HG02870 (cell line): ENCODE measurements at regions not wholly inside any gene's neighbourhood (a gene's known extent, or its start where the extent isn't known, plus 50 kb on each side); places are given as distances from the start of the nearest gene placed in this dataset.
"Not testable (repeated sequence)": the region's sequence is repeated elsewhere in the genome, so short reads cannot be mapped to it uniquely, and the experiment has no call there.

Experiments used
- ATAC-seq: cut with Tn5 transposase; IDR thresholded peaks from one replicate; pipeline ENCODE4 v1.9.1; 2021; ENCODE audit warnings: mild to moderate bottlenecking, moderate library complexity; ENCODE audit not compliant: unreplicated experiment

DNA sequence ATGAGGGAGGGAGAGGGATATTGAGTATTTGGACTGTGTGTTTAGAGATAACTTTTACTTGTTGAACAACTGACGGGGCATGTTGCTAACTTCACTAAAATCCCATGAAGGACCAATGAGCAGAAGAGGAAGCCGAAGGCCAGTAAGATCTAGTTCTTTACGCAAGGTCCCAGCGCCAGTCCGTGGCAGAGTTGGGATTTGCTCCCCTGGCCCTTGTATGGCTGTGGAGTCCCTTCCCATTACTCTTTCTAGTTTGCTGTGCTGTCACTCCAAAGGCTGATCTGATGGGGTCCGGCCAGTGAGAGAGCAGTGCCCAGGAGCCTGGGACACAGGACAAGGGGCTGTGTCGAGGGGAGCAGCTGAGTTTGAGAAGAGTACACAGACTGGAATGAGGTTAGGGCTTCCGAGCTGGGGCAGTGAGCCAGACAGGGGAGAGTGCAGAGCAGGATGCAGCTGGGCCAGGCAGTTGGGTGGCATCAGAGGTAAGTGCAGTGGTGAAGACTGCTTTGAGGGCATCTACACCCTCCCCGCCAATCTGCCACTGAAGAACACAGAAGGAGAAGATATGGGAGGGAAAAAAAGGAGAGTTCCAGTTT is 692.9 kb upstream of the HS6ST1 start:
- no peak for ATAC-seq

DNA sequence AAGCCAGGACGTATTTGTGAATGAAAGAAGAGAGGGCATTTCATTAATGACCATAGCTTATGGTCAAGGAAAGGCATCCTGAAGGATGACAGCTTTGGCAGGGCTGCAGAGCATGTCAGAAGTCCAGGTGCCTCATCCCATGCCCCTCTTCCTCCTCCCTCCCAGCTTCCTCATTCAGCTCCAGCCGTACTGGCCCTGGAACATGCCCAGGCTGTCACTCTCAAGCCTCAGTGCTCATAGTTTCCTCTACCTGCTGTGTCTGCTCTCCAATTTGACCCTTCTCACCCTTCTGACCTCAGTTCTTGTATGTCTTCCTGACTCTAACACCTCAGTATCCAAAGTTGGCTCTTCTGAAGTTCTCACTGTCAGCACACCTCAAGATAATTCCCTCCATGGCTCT is 695.8 kb upstream of the HS6ST1 start:
- ATAC-seq = no peak

DNA sequence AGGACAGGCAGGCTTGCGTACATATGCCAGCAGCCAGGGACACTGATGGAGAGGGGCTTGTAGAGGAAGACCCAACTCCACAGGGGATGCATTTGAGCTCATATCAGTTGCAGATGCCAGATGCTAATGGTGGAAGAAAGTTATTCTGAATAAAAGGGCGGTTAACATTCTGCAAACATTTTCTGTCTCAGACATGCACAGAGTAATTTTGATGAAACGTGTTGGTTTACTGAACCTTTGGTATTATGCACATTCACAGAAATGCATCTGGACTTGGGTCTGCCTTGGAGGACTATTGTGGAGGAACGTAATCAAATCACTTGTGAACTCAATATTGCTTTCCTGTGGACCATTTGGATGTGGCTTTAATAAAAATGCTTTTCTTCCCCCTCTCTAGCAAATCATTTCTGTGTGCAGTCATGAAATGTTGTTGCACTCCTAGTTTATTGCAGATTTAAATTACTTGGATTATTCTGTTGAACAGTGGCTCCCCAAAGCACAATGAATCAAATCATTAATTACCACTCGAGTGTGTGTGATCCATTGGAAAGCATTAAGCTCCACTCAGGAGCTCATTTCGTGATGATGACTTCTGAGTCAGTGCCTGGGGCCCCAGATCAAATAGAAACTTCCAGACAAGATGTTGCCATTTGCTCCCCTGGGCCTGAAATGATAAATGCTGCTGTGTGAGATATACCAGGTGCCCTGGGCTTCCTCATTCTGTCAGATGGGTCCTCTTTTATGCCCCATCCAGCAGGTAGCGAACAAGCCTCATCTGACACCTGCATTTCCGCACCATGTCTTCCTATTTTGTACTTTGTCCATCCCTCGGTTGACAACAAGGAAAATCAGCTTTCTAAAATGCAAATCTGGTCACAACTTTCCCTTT is 697.0 kb upstream of the HS6ST1 start:
- no peak for ATAC-seq

DNA sequence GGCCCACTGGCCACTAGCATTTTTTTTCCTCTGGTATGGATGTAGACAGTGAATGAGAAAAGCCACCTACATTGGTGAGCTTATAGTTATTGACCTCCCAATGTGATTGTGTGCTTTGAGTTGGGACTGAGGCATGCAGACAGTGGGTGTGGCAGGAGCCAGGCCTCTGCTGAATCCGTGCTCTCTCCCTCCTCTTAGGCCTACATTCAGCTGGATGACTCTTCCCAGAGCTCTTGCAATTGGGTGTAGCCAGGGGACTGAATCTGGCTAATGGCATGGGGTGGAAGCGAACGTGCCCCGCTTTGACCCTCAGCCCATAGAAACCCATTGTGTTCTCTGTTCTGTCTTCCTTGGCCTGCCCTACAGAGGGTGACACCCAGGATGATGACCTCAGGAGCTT is 698.3 kb upstream of the HS6ST1 start:
- ATAC-seq = no peak

DNA sequence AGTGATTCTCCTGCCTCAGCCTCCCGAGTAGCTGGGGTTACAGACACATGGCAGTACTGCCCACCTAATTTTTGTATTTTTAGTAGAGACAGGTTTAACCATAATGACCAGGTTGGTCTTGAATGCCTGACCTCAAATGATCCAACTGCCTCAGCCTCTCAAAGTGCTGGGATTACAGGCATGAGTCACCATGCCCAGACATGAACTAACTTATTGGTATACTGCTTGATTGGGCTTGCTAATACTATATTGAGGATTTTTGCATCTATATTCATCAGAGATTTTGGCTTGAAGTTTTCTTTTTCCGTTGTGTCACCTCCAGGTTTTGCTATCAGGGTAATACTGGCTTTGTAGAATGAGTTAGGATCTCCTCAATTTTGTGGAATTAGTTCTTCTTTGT is 706.1 kb upstream of the HS6ST1 start:
- ATAC-seq = no peak

DNA sequence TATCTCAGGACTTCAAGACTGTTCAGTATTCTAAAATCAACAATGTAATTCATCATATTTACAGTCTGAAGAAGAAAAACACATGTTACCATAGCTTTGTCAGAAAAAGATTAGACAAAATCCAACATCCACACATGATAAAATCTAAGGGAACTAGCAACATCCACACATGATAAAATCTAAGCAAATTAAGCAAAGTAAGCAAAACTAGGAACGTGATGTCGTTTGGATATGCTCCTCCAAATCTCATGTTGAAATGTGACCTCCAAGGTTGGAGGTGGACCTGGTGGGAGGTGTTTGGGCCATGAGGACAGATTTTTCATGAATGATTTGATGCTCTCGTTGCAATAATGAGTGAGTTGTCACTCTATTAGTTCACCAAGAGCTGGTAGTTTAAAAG is 717.3 kb upstream of the HS6ST1 start:
- no peak for ATAC-seq

DNA sequence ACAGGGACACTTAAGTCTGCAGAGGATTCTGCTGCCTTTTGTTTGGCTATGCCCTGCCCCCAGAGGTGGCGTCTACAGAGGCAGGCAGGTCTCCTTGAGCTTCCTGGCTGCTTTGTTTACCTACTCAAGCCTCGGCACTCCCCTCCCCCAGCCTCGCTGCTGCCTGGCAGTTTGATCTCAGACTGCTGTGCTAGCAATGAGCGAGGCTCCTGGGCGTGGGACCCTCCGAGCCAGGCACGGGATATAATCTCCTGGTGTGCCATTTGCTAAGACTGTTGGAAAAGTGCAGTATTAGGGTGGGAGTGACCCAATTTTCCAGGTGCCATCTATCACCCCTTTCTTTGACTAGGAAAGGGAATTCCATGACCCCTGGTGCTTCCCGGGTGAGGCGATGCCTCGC is 725.0 kb upstream of the HS6ST1 start:
- ATAC-seq = not testable (repeated sequence)

DNA sequence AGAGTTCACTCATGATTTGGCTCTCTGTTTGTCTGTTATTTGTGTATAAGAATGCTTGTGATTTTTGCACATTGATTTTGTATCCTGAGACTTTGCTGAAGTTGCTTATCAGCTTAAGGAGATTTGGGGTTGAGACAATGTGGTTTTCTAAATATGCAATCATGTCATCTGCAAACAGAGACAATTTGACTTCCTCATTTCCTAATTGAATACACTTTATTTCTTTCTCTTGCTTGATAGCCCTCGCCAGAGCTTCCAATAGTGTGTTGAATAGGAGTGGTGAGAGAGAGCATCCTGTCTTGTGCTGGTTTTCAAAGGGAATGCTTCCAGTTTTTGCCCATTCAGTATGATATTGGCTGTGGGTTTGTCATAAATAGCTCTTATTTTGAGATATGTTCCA is 727.8 kb upstream of the HS6ST1 start:
- ATAC-seq = not testable (repeated sequence)

DNA sequence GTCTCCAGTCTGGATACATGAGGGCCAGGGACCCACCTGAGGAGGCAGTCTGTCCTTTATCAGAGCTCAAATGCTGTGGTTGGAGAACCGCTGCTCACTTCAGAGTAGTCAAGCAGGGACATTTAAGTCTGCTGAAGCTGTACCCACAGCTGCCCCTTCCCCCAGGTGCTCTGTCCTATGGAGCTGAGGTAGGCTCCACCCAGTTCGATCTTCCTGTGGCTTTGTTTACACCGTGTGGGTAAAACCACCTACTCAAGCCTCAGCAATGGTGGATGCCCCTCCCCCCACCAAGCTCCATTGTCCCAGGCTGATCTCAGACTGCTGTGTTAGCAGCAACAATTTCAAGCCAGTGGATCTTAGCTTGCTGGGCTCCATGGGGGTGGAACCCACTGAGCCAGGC is 731.4 kb upstream of the HS6ST1 start:
- no peak for ATAC-seq

DNA sequence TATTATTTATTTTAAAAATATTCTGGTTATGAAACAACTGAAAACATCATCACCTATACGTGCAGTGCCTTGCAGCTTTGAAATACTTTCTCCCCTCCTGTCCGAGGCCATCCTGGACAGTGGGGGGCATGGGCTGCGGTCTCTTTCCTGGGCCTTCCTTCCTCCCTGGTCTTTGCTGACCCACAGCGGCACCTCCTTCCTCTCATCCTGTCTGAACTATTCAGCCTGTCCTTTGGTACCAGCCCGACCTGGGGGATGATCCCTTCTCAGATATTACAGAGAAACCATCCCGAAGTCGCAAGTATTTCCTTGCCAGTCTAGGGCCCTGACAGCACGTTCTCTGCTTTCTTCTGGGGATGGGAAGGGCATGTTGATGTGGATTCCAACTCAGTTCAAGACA is 736.6 kb upstream of the HS6ST1 start:
- ATAC-seq = no peak

DNA sequence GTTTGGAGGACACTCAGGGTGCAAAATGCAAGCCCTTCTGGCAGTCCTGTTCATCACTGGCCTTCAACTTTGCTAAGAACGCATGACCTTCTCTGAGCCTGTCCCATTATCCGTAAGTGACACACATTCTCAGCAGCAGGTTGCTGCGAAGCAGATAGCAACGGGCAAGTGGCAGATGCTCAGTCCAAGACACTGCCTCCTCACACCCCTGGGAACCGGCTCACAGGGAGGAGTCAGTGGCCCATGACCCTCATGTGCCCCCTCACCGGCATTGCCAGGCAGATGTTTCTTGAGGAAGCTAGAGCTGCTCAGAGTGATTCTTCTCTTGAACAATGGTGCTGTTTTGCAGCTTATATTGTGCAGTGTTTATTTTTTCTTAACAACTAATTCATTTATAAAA is 737.2 kb upstream of the HS6ST1 start:
- no peak for ATAC-seq

DNA sequence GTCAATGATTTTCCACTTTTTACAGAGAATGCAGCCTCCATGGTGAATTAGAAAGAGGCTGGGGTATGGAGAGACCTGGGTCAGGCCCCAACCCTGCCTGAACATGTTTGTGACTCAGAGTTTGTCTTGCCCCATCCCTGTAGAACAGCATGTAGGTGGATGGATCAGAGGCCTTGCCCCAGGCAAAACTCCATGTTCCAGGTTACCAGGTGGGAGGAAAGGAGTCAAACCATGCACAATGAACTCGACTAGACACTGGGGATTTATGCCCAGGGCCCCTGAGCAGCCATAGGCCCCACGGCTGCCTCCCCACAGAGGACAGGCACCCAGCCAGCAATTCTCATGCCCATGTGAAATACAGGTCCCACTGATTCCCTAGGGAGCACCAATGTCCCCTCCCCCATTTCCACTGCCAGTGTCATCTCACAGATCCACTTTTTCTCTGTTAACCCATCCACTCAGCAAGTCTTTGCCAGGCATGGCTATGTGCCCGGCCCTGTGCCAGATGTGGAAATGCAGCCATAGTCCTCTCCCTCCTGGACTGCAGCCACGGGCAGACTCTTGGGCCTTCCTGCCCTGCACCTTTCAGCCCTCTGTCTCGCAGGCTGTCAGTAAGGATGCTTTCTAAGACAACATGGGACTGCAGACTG is 737.8 kb upstream of the HS6ST1 start:
- ATAC-seq = no peak

DNA sequence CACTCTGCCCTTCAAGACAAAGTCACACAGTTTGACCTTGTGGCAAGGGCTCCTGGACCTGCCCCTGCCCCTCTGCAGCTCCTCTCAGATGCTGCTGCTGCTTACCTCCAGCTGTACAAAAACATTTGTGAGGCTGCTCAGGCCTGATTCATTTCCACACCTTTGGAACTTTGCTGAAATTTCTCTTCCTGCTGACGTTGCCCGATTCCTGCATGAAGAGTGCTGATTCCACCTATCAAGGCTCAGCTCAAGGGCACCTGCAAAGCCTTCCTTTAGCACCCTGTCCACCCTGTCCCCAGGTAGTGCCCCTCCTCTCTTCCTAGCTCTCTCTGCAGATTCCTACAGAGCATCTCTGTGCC is 738.3 kb upstream of the HS6ST1 start:
- no peak for ATAC-seq

DNA sequence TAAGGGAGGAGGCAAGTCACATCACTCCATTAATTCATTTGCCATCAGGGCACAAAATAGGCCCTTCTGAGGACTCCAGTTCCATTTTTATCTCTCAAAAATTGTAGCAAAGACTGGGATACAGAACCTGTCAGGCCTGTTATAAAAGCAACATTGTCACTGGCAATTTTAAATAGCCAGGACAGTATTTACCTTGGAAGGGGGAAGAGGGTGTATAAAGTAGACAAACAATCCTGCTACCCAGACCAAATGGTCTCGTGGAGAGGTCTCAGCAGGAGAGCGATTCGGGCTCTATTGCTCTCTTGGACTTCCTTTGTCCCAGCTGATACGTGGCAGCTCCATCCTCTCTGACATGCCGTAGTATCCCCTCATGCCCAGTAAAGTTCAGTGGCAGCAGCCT is 740.3 kb upstream of the HS6ST1 start:
- ATAC-seq = no peak

DNA sequence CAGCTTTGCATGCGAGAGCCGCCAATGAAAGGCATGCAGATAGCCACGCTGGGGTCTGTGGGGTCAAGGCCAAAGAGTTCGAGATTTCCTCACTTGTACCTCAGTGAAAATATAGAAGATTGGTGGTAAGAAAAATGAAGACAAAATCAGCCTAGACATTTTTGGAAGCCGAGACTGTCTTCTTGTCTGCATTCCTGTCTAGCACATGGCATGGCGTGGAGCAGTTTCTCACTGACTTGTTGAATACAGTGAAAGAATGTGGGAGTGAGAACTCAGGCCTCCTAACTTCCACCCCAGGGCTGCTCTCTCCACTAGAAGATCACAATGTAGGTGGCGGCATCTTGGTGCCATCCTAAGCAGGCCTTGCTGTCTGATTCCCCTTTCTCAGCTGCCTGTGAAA is 740.8 kb upstream of the HS6ST1 start:
- ATAC-seq = no peak

DNA sequence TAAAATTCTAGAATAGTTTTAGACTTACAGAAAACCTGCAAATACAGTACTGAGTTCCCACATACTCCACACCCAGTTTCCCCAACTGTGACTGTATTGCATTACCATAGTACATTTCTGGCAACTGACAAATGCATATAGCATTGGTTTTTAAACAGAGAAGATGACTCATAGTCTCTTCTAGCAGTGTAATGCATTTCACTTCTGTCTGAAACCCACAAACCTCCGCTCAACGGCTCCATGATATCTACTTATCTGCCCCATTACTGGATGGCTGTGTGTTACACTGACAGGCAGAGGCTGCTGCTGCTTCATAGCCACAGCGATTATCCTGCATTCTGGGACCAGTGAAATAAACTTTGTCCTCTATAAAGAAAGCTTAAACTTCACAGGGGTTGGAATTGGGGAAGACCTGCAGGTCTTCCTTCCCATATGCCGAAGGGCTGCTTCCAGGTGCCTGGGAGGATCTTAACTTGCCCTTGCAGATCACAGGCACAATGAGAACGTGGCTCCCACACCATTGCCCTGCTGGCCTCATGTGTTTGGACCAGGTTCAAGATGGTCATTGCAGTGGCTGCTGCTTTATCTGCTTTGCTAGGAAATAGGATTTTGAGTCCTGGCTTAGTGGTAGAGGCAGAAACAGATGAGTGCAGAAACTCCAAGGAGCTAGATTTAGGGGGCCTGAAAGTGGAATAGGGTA is 742.6 kb upstream of the HS6ST1 start:
- peak; percentile 96 for ATAC-seq

DNA sequence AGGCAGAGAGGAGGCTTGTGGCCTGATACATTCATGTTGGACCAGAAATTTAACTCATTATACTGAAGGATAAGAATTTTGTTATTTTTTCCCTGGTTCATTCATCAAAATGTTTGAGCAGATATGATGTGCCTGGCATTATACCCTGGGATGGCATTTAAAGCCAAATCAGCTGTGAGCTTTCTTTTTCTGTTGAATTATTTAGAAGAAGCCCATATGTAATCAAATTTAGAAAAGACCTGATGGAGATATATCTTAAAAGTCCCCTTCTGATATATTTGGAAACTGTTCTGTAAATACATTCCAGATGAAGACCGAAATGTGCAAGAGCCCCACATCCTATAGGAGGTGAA is 743.1 kb upstream of the HS6ST1 start:
- no peak for ATAC-seq

DNA sequence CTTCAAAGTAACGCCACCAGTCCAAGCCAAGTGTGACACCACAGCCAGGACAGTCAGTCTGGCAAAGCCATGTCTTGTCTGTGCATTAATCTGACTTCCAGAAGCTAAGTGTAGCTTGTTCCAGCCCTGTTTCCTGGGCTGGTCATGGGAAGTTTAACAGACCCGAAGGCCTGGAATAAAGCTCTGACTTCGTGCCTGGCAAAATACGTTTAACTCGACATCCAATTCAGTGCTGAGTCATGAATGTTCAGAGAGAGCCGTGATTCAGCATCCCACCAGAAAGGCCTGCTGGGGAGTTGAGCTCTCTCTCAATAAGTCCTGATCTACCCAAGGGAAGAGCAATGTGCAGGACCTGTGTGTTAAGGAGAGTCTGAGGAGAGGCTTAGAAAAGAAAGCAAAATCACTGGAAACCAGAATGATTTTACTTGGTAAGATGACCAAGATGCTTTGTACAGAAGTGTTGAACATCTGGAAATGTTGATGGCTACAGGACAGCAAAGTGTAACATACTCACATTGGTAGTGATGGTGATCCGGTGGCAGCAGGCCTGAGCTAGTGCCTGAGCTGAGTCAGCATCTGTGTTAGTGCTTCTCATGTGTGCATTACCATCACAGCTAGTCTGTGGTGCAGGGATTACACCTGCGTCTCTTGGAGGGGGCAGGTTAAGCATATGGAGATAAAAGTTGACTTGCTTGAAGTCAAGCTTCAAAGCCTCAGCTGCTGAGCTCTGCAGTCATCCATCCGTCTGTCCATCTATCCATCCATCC is 743.7 kb upstream of the HS6ST1 start:
- ATAC-seq = no peak

DNA sequence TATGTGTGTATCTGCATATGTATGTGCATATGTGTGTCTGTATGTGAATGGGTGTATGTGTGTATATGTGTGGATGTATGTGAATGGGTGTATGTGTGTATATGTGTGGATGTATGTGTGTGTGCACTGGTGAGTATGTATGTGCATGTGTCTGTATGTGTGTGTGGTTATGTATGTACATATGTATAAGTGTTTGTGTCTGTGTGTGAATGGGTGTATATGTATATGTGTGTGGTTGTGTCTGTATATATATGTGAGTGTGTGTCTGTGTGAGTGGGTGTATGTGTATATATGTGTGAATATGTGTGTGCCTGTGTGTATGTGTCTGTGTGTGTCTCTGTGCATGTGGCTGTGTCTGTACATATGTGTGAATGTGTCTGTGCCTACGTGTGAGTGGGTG is 748.4 kb upstream of the HS6ST1 start:
- ATAC-seq = no peak

DNA sequence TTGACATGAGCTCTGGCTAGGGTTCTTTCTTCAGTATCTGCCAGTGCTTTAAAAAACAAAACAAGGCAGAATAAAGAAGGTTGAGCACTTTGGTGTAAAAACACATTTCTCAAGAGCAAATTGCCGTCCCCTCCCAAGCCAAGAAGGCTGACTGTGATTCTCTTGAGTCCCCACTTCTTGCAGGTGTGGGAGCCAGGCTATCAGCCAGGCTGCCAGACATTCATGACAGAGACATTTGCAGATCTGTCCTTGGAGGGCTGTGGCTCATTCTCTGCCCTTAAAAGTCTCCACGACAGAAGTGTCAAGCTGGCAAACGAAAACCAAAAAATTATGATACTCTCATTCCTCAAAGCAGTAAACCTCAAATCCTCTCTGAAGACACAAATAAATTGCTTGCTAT is 749.3 kb upstream of the HS6ST1 start:
- no peak for ATAC-seq

DNA sequence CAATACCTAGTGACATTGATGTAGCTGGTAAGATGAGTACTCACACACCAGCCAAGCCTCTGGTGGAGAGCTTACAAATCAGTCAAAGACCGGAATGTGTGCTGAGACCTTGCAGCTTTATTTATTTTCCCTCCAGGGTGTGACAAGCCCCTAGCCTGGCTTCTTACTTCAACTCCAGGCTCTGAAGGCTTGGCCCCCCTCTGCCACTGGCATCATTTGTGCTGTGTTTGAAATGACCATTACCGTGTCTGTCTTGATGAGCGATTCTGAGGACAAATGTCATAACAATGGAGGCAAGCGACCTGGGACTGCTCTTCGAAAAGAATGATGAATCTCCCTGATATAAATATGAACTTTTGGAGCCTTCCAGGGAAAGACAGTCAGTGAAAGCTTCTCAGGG is 749.9 kb upstream of the HS6ST1 start:
- ATAC-seq = no peak
